PFSK-1 (cell line): ENCODE measurements at regions not wholly inside any gene's neighbourhood (a gene's known extent, or its start where the extent isn't known, plus 50 kb on each side); places are given as distances from the start of the nearest gene placed in this dataset.

Experiments
- FOXP2 ChIP-seq: optimal IDR thresholded peaks from 2 replicates; pipeline ENCODE3; 2011; ENCODE audit warnings: borderline replicate concordance, control low read depth, inconsistent platforms; ENCODE audit not compliant: insufficient read depth; ENCODE audit errors: extremely low read length, extremely low read depth
- POLR2AphosphoS5 ChIP-seq: IDR thresholded peaks from 2 replicates; pipeline ENCODE4 v1.6.1; 2012; ENCODE audit warnings: low read depth, mild to moderate bottlenecking, control low read depth, low read length, moderate library complexity
- REST ChIP-seq, 2 experiments: IDR thresholded peaks; 2 replicates each; pipeline versions ENCODE4 v1.6.1 to v1.8.0; 2011 to 2012; ENCODE audit warnings: low read depth in 2 of 2, low read length in 2 of 2, control low read depth in 1 of 2, inconsistent platforms in 1 of 2, mild to moderate bottlenecking in 1 of 2, moderate library complexity in 1 of 2; ENCODE audit not compliant: insufficient read depth in 1 of 2
- SIN3A ChIP-seq: IDR thresholded peaks from 2 replicates; pipeline ENCODE4 v1.6.1; 2012; ENCODE audit warnings: mild to moderate bottlenecking, low read length, moderate library complexity, borderline replicate concordance; ENCODE audit not compliant: insufficient read depth
- TAF1 ChIP-seq: IDR thresholded peaks from 2 replicates; pipeline ENCODE4 v1.6.1; 2012; ENCODE audit warnings: low read length, control low read depth, borderline replicate concordance; ENCODE audit not compliant: insufficient read depth

DNA sequence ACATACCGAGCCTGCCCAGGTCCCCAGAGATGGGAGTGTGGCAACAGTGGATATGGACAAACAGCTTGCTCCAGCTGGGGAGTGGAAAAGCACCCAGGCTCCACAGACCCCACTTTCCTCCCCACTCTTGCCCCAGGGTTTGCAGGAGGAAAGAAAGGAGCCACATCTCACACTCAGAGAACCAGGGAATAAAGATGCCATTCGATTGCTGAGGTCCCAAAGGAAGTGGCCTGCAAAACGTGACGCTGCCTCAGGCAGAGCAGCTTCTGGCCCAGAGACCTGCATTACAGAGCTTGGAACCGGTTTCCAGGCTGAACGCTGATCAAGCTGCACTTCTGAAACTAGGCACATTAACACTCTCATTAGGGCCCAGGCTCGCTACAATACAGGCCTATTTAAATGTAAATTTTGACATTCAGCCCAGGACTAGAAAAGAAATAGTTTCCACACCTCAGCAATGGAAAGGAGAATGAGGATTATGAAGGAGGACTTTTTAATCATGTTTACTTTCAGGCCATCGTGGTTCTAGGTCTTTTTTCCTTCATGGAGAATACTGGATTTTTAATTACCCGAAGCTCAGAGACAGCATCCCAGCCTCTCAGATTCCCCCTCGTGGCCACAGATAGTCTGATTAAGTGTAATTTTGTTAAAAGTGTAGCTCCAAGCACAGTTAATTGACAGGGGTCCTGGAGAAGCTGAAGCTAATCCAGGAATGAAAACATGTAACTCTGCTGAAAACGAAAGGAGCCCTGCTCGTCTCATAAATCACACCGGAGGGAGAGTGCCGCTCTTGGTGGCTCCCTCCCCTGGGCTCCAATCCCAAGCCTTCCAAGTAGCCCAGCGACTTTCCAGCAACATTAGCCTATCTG is 221.3 kb upstream of the RAB6C start:
- no peak for TF ChIP-seq REST (IDR thresholded peaks at IDR 0.05; ENCODE audit: insufficient read depth in 1 of 2, low read depth in 2 of 2, low read length in 2 of 2)
- no peak for TF ChIP-seq POLR2AphosphoS5

GRCh38 chr2:129758784-129759471 is 220.5 kb upstream of the RAB6C start:
- TF ChIP-seq SIN3A = no peak

DNA sequence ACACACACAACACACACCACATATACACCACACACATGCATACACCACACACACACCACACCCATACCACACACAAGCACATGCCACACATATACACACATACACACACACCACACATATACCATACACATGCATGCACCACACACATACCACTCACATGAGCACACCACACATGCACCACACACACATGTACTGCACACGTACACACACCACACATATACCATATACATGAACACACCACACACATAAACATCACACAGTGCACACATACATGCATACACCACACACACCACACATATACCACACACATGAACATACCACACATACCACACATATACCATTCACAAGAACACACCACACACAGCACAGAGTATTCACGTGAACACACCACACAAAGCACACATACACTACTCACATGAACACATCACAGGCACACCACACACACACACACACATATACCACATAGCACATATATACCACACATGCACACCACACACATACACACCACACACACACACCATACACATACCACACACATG is 219.9 kb upstream of the RAB6C start:
- TF ChIP-seq REST (IDR thresholded peaks at IDR 0.05; ENCODE audit: insufficient read depth in 1 of 2, low read depth in 2 of 2, low read length in 2 of 2) (no peak), TAF1 (no peak), FOXP2 (no peak), SIN3A (no peak), POLR2AphosphoS5 (no peak)

- TF ChIP-seq FOXP2 = no peak
- no peak for TF ChIP-seq SIN3A
- TF ChIP-seq REST (IDR thresholded peaks at IDR 0.05; ENCODE audit: insufficient read depth in 1 of 2, low read depth in 2 of 2, low read length in 2 of 2) = no peak
- TF ChIP-seq TAF1 = no peak
- TF ChIP-seq POLR2AphosphoS5 = no peak
Observed at GRCh38 chr2:129760669-129761068, 218.8 kb upstream of the RAB6C start.

DNA sequence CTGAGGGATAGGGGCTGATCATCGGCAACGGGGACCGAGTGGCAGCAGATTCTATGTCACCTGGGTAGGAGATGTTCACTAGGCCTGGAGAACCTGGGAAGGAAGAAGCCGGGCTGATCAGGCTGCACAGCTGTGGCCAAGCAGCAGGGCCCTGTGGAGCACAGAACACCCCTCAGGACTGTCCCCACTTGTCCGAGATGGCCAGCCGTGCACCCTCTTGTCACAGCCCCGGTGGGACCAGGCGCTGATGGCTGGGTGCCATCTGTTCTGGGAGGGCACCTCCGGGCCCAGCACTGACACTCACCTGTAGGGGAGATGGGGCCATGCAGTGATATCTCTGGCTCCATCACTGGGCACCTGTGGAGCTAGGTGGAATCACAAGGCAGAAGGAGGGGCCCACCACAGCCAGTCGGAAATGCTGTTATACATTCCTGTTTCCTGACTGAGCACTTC is 217.9 kb upstream of the RAB6C start:
- TF ChIP-seq REST (IDR thresholded peaks at IDR 0.05; ENCODE audit: insufficient read depth in 1 of 2, low read depth in 2 of 2, low read length in 2 of 2) (no peak), SIN3A (no peak), TAF1 (no peak), POLR2AphosphoS5 (no peak), FOXP2 (no peak)
